ENCODE measurements at regions not wholly inside any gene's neighbourhood (a gene's known extent, or its start where the extent isn't known, plus 50 kb on each side); places are given as distances from the start of the nearest gene placed in this dataset.

DNA sequence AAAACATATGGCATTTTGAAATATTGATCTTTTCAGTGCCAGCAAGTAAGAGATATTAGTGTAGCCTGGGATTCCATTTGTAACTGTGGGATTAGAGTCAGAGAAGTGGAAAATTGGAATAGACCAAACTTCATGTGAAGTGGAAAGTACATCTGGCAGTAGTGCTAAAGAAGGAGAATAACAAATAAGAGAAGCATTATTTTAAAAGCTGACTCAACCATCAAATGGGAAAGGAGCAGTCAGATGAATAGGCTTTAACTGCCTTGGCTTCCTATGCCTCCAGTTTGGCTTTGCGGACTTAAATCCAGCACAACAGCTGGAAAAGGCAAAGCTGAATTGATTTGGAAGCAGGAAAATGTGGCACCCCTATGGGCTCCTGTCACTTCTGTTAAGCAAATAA lies 623.1 kb downstream of the TSN start:
- DNase-seq: no peak
- FAIRE-seq: no peak
- Histone ChIP-seq H3K36me3 (no peaks in the 10 kb centered on the region), H3K27me3 (no peaks in the 10 kb centered on the region), H3K9me3 (no peaks in the 10 kb centered on the region), H3K4me3 (no peak overlapping the region), H3K4me1 (no peaks in the 10 kb centered on the region), H3K27ac (no peak overlapping the region)
- intact Hi-C loops (cut with DNase I): no loop called here
- TF ChIP-seq, protein P1, sequence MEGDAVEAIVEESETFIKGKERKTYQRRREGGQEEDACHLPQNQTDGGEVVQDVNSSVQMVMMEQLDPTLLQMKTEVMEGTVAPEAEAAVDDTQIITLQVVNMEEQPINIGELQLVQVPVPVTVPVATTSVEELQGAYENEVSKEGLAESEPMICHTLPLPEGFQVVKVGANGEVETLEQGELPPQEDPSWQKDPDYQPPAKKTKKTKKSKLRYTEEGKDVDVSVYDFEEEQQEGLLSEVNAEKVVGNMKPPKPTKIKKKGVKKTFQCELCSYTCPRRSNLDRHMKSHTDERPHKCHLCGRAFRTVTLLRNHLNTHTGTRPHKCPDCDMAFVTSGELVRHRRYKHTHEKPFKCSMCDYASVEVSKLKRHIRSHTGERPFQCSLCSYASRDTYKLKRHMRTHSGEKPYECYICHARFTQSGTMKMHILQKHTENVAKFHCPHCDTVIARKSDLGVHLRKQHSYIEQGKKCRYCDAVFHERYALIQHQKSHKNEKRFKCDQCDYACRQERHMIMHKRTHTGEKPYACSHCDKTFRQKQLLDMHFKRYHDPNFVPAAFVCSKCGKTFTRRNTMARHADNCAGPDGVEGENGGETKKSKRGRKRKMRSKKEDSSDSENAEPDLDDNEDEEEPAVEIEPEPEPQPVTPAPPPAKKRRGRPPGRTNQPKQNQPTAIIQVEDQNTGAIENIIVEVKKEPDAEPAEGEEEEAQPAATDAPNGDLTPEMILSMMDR (IDR thresholded peaks at IDR 0.05): no peak
- ATAC-seq: no peak
- 86 to 93% methylated on average over 1 of the region's 1 CpG for WGBS, 2 donors

DNA sequence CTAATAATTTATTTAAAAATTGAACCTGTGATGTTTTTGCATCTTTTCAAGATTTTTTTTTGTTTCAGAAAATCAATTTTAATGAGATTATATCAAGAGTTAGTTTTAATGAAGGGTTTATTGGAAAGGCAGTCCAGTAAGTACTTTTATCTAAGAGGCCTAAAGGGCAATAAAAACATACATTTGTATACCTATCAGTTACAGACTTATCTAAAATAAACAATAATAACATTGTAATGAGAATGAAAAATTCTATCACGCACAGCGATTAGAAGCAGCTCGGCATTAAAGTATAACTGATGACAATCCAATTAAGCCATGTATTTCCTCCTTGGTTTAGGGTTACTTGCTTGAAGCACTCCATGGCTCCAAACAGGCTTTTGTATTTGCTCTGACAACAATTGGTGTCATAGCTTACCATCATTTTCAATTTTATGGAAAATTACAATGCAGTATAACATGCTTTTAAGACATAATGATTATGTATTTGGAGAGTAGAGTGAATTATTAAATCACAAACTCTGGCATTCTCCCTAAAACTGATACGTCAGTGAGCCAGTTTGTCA lies 629.4 kb downstream of the TSN start:
- DNase-seq (no peak), ATAC-seq (no peak), FAIRE-seq (no peak)
- Histone ChIP-seq H3K27me3 (no peaks in the 10 kb centered on the region), H3K9me3 (no peaks in the 10 kb centered on the region), H3K36me3 (no peaks in the 10 kb centered on the region), H3K4me3 (no peak overlapping the region), H3K4me1 (no peaks in the 10 kb centered on the region), H3K27ac (no peak overlapping the region)
- intact Hi-C loops (cut with DNase I): no loop called here
- TF ChIP-seq, protein P1 (IDR thresholded peaks at IDR 0.05): no peak
- WGBS, 2 donors: 25 to 29% methylated on average over 4 of the region's 4 CpGs

DNA sequence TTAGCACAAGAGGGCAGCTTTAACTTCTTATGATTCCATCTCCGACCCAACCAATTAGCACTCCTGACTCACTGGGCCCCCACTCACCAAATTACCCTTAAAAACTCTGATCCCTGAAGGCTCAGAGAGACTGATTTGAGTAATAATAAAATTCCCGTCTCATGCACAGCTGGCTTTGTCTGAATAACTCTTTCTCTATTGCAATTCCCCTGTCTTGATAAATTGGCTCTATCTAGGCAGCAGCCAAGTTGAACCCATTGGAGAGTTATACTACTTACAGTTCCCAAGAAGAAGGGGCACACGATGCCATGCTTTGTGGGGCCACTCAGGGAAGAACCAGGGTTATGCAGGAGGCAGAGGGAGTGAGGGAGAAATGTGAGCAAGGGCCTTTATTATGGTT lies 632.8 kb downstream of the TSN start:
- FAIRE-seq: no peak
- no peak overlapping the region for H3K4me3 ChIP-seq
- H3K36me3 ChIP-seq: no peaks in the 10 kb centered on the region
- no peak for DNase-seq
- TF ChIP-seq, protein P1 (IDR thresholded peaks at IDR 0.05): no peak
- 70 to 81% methylated on average over 3 of the region's 3 CpGs for WGBS, 2 donors
- intact Hi-C loops (cut with DNase I): no loop called here
- H3K9me3 ChIP-seq: no peaks in the 10 kb centered on the region
- H3K4me1 ChIP-seq: no peaks in the 10 kb centered on the region
- ATAC-seq: no peak
- H3K27ac ChIP-seq: no peak overlapping the region
- H3K27me3 ChIP-seq: no peaks in the 10 kb centered on the region

DNA sequence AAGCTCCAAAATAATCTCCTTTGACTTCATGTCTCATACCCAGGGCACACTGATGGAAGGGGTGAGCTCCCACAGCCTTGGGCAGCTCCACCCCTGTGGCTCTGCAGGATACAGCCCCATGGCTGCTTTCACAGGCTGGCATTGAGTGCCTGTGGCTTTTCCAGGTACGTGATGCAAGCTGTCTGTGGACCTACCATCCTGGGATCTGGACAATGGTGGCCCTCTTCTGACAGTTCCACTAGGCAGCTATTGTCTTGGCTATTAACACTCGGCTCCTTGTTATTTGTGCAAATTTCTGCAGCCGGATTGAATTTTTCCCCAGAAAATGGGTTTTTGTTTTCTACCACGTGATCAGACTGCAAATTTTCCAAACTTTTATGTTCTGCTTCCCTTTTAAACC lies 634.2 kb downstream of the TSN start:
- no peak for FAIRE-seq
- TF ChIP-seq, protein P1 (IDR thresholded peaks at IDR 0.05): no peak
- 76 to 78% methylated on average over 4 of the region's 4 CpGs for WGBS, 2 donors

GRCh38 chr2:122390406-122390805 lies 635.0 kb downstream of the TSN start:
- no peaks in the 10 kb centered on the region for H3K9me3 ChIP-seq
- 44 to 55% methylated on average over 1 of the region's 1 CpG for WGBS, 2 donors
- no peak for FAIRE-seq
- H3K27ac ChIP-seq: no peak overlapping the region
- no peaks in the 10 kb centered on the region for H3K4me1 ChIP-seq
- no peak for ATAC-seq
- TF ChIP-seq, protein P1 (IDR thresholded peaks at IDR 0.05): no peak
- H3K36me3 ChIP-seq: no peaks in the 10 kb centered on the region
- H3K27me3 ChIP-seq: no peaks in the 10 kb centered on the region
- no peak for DNase-seq
- H3K4me3 ChIP-seq: no peak overlapping the region
- intact Hi-C loops (cut with DNase I): no loop called here

More for the DNA sequence above, 634.2 kb downstream of the TSN start:
- H3K27ac ChIP-seq: no peak overlapping the region
- H3K4me1 ChIP-seq: no peaks in the 10 kb centered on the region
- H3K4me3 ChIP-seq: no peak overlapping the region
- H3K9me3 ChIP-seq: no peaks in the 10 kb centered on the region
- DNase-seq: no peak
- intact Hi-C loops (cut with DNase I): no loop called here
- no peak for ATAC-seq
- no peaks in the 10 kb centered on the region for H3K36me3 ChIP-seq
- no peaks in the 10 kb centered on the region for H3K27me3 ChIP-seq
